HK-2 (cell line): ENCODE measurements at regions not wholly inside any gene's neighbourhood (a gene's known extent, or its start where the extent isn't known, plus 50 kb on each side); places are given as distances from the start of the nearest gene placed in this dataset.

Source experiments
- DNase-seq: peaks from one replicate; pipeline ENCODE4 v3.0.0-alpha.2; 2018; ENCODE audit not compliant: unreplicated experiment

GRCh38 chr6:147859071-147859470 is 350.6 kb downstream of the SAMD5 start:
- DNase-seq: no peak

- DNase-seq: no peak
Measured at GRCh38 chr6:147861696-147862095, 353.2 kb downstream of the SAMD5 start.

GRCh38 chr6:147867433-147868226 is 359.1 kb downstream of the SAMD5 start:
- no peak for DNase-seq

GRCh38 chr6:147868427-147869190 is 360.1 kb downstream of the SAMD5 start:
- no peak for DNase-seq

- no peak for DNase-seq
Measured at GRCh38 chr6:147869201-147869600, 360.7 kb downstream of the SAMD5 start.

- no peak for DNase-seq
Measured at GRCh38 chr6:147869869-147870268, 361.4 kb downstream of the SAMD5 start.

- DNase-seq: no peak
Measured at GRCh38 chr6:147870506-147871110, 362.1 kb downstream of the SAMD5 start.

GRCh38 chr6:147872002-147872401 is 363.5 kb downstream of the SAMD5 start:
- no peak for DNase-seq

- DNase-seq: no peak
Measured at GRCh38 chr6:147873816-147874215, 365.3 kb downstream of the SAMD5 start.

GRCh38 chr6:147874322-147874721 is 365.8 kb downstream of the SAMD5 start:
- DNase-seq: no peak

GRCh38 chr6:147879031-147879580 is 370.6 kb downstream of the SAMD5 start:
- no peak for DNase-seq

GRCh38 chr6:147881432-147881831 is 372.9 kb downstream of the SAMD5 start:
- DNase-seq: no peak

- no peak for DNase-seq
Measured at GRCh38 chr6:147888374-147888773, 379.9 kb downstream of the SAMD5 start.

GRCh38 chr6:147891671-147892070 is 383.2 kb downstream of the SAMD5 start:
- DNase-seq: no peak

GRCh38 chr6:147892476-147892875 is 384.0 kb downstream of the SAMD5 start:
- no peak for DNase-seq

GRCh38 chr6:147895272-147895671 is 386.8 kb downstream of the SAMD5 start:
- DNase-seq: no peak

GRCh38 chr6:147900247-147900830 is 391.8 kb downstream of the SAMD5 start:
- no peak for DNase-seq

- no peak for DNase-seq
Measured at GRCh38 chr6:147903321-147903720, 394.8 kb downstream of the SAMD5 start.

- DNase-seq: no peak
Measured at GRCh38 chr6:147903931-147904330, 395.4 kb downstream of the SAMD5 start.

- no peak for DNase-seq
Measured at GRCh38 chr6:147904416-147904815, 395.9 kb downstream of the SAMD5 start.

- no peak for DNase-seq
Measured at GRCh38 chr6:147905711-147906110, 397.2 kb downstream of the SAMD5 start.

- DNase-seq: no peak
Measured at GRCh38 chr6:147906361-147906760, 397.9 kb downstream of the SAMD5 start.
